Keratinocyte (primary cell): ENCODE measurements at regions not wholly inside any gene's neighbourhood (a gene's known extent, or its start where the extent isn't known, plus 50 kb on each side); places are given as distances from the start of the nearest gene placed in this dataset.

ENCODE experiments used
- DNase-seq: peaks from one replicate; pipeline ENCODE4 v3.0.0-alpha.2; 2011; ENCODE audit warnings: low read depth, missing footprints, low spot score
- FAIRE-seq: peaks from 2 replicates; lab custom pipeline; 2011; peaks lifted over from hg19 to GRCh38; lab: Jason Lieb, UNC
- H2AFZ ChIP-seq: 2 replicates; pipeline ENCODE4 v1.6.0; 2012; ENCODE audit warnings: low read length, control low read depth, inconsistent platforms; ENCODE audit not compliant: control insufficient read depth
- H3K27ac ChIP-seq: 2 replicates; pipeline ENCODE4 v1.5.1; 2011; ENCODE audit warnings: low read length; ENCODE audit not compliant: control insufficient read depth, insufficient read depth
- H3K27me3 ChIP-seq: 3 replicates; pipeline ENCODE4 v1.6.0; 2011; ENCODE audit warnings: low read length; ENCODE audit not compliant: control insufficient read depth, insufficient read depth; ENCODE audit errors: extremely low read depth
- H3K36me3 ChIP-seq, 2 experiments: 2 replicates in 1 of 2; 3 replicates in 1 of 2; pipeline ENCODE4 v1.5.1; 2011; ENCODE audit warnings: low read length in 2 of 2, mild to moderate bottlenecking in 1 of 2; ENCODE audit not compliant: control insufficient read depth in 2 of 2, insufficient read depth in 2 of 2; ENCODE audit errors: extremely low read depth in 1 of 2
- H3K4me1 ChIP-seq: 3 replicates; pipeline ENCODE4 v1.5.1; 2011; ENCODE audit warnings: low read length; ENCODE audit not compliant: control insufficient read depth, insufficient read depth; ENCODE audit errors: extremely low read depth
- H3K4me2 ChIP-seq: 3 replicates; pipeline ENCODE4 v1.6.0; 2011; ENCODE audit warnings: low read depth, low read length; ENCODE audit not compliant: control insufficient read depth, insufficient read depth; ENCODE audit errors: extremely low read depth
- H3K4me3 ChIP-seq, 3 experiments: fragments of 200-600 bp in 1 of 3; sonication (generic) in 1 of 3; 2 replicates in 2 of 3; 3 replicates in 1 of 3; pipeline ENCODE4 v1.5.1; 2011 to 2016; ENCODE audit warnings: low read length in 3 of 3, mild to moderate bottlenecking in 3 of 3, control low read depth in 2 of 3, inconsistent platforms in 1 of 3, low read depth in 1 of 3, mixed read lengths in 1 of 3, mixed run types in 1 of 3, moderate library complexity in 1 of 3; ENCODE audit not compliant: control insufficient read depth in 2 of 3, insufficient read depth in 2 of 3; ENCODE audit errors: extremely low read depth in 1 of 3
- H3K79me2 ChIP-seq: 2 replicates; pipeline ENCODE4 v1.6.0; 2012; ENCODE audit warnings: low read length; ENCODE audit not compliant: control insufficient read depth, insufficient read depth
- H3K9ac ChIP-seq: 3 replicates; pipeline ENCODE4 v1.6.0; 2011; ENCODE audit warnings: low read length; ENCODE audit not compliant: control insufficient read depth, insufficient read depth; ENCODE audit errors: extremely low read depth
- H3K9me1 ChIP-seq: 3 replicates; pipeline ENCODE4 v1.6.0; 2011; ENCODE audit warnings: low read length; ENCODE audit not compliant: control insufficient read depth, insufficient read depth; ENCODE audit errors: extremely low read depth
- H3K9me3 ChIP-seq: 2 replicates; pipeline ENCODE4 v1.5.1; 2012; ENCODE audit warnings: low read depth, low read length; ENCODE audit not compliant: control insufficient read depth
- H4K20me1 ChIP-seq: 3 replicates; pipeline ENCODE4 v1.6.0; 2011; ENCODE audit warnings: low read length; ENCODE audit not compliant: control insufficient read depth, insufficient read depth; ENCODE audit errors: extremely low read depth
- EZH2 ChIP-seq: IDR thresholded peaks from one replicate; pipeline ENCODE4 v1.6.1; 2012; ENCODE audit warnings: inconsistent platforms, mild to moderate bottlenecking, low read length, moderate library complexity
- dilution Hi-C: fragments of 300-500 bp; cut with MboI; formaldehyde crosslinking; loops from one replicate; pipeline ENCODE4 v1.7.0; 2020; ENCODE audit warnings: low sequenced_read_pairs; ENCODE audit not compliant: extremely low pct_ligation_motif_present
- TF ChIP-seq, protein P1 (sequence below), 3 experiments: IDR thresholded peaks in 1 of 3; conservative IDR thresholded peaks in 1 of 3; optimal IDR thresholded peaks in 1 of 3; 2 replicates in 2 of 3; 3 replicates in 1 of 3; pipeline versions ENCODE3 to v1.5.1; 2011; ENCODE audit warnings: low read length in 3 of 3, mild to moderate bottlenecking in 3 of 3, moderate library complexity in 2 of 3, control low read depth in 1 of 3, inconsistent platforms in 1 of 3; ENCODE audit not compliant: insufficient read depth in 2 of 3; ENCODE audit errors: extremely low read depth in 1 of 3

DNA sequence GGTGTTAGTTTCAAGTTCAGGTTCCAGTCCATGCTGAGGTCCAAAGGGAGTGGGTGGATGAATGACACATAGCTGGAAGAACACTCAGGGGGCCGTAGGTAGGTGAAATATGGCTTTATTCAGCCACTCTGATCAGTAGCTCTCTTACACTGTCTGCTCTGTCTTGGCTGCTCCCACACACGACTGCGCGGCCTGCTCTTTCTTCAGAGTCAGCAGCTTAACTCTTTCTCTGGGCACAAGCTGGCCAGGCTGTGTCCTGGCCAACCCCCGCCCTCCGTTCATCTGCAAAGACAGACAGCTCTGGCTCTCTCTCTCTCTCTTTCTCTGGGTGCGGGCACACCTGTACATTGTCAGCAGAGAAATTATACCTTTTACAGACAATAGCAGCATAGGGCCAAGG, 317.4 kb upstream of the SORCS1 start:
- H3K4me1 ChIP-seq = no peaks in the 10 kb centered on the region
- no peak overlapping the region for H3K4me3 ChIP-seq
- no peaks in the 10 kb centered on the region for H3K9me3 ChIP-seq
- no peak overlapping the region for H3K4me2 ChIP-seq
- no peaks in the 10 kb centered on the region for H3K27me3 ChIP-seq
- H3K9ac ChIP-seq = no peak overlapping the region
- TF ChIP-seq, protein P1, sequence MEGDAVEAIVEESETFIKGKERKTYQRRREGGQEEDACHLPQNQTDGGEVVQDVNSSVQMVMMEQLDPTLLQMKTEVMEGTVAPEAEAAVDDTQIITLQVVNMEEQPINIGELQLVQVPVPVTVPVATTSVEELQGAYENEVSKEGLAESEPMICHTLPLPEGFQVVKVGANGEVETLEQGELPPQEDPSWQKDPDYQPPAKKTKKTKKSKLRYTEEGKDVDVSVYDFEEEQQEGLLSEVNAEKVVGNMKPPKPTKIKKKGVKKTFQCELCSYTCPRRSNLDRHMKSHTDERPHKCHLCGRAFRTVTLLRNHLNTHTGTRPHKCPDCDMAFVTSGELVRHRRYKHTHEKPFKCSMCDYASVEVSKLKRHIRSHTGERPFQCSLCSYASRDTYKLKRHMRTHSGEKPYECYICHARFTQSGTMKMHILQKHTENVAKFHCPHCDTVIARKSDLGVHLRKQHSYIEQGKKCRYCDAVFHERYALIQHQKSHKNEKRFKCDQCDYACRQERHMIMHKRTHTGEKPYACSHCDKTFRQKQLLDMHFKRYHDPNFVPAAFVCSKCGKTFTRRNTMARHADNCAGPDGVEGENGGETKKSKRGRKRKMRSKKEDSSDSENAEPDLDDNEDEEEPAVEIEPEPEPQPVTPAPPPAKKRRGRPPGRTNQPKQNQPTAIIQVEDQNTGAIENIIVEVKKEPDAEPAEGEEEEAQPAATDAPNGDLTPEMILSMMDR (optimal IDR thresholded peaks at IDR 0.05 in 1 of 3, IDR thresholded peaks at IDR 0.05 in 1 of 3, conservative IDR thresholded peaks at IDR 0.05 in 1 of 3; ENCODE audit: extremely low read depth in 1 of 3, insufficient read depth in 2 of 3, low read length in 3 of 3) = no peak
- no peak for TF ChIP-seq EZH2
- DNase-seq = no peak
- H2AFZ ChIP-seq = no peak overlapping the region
- FAIRE-seq = no peak
- H3K27ac ChIP-seq = no peak overlapping the region
- dilution Hi-C loops = no loop called here
- H3K79me2 ChIP-seq = no peaks in the 10 kb centered on the region
- H3K9me1 ChIP-seq = no peaks in the 10 kb centered on the region
- H3K36me3 ChIP-seq = no peaks in the 10 kb centered on the region
- no peaks in the 10 kb centered on the region for H4K20me1 ChIP-seq

DNA sequence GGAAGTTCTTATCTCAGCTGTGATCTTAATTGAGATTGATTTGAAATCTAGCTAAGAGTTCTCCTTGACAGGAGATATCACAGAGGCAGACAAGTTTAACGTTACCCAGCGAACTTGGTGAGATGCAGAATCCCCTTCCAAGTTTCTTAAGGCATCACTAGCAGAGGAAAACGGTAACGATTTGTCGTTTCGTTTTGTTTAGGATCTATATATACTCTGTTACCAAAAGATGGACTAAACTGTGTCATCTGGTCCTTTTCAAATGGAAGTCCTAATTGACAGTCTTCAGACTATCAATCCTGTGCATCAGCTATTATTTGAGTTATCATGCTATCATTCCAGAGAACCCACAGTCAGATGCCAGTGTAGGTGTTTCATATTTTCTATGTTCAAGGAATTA, 316.7 kb upstream of the SORCS1 start:
- no peak for TF ChIP-seq EZH2
- TF ChIP-seq, protein P1 (optimal IDR thresholded peaks at IDR 0.05 in 1 of 3, IDR thresholded peaks at IDR 0.05 in 1 of 3, conservative IDR thresholded peaks at IDR 0.05 in 1 of 3; ENCODE audit: extremely low read depth in 1 of 3, insufficient read depth in 2 of 3, low read length in 3 of 3) = no peak
- H3K79me2 ChIP-seq = no peaks in the 10 kb centered on the region
- no peak for FAIRE-seq

More for the DNA sequence above, 316.7 kb upstream of the SORCS1 start:
- no peak for DNase-seq
- Histone ChIP-seq H3K9me1 (no peaks in the 10 kb centered on the region), H3K4me3 (no peak overlapping the region), H3K27ac (no peak overlapping the region), H3K4me1 (no peaks in the 10 kb centered on the region), H3K27me3 (no peaks in the 10 kb centered on the region), H3K36me3 (no peaks in the 10 kb centered on the region), H3K9me3 (no peaks in the 10 kb centered on the region), H4K20me1 (no peaks in the 10 kb centered on the region), H3K4me2 (no peak overlapping the region), H2AFZ (no peak overlapping the region), H3K9ac (no peak overlapping the region)
- dilution Hi-C loops = no loop called here
